GM21717 (cell line): ENCODE measurements at regions not wholly inside any gene's neighbourhood (a gene's known extent, or its start where the extent isn't known, plus 50 kb on each side); places are given as distances from the start of the nearest gene placed in this dataset.
"Not testable (repeated sequence)": the region's sequence is repeated elsewhere in the genome, so short reads cannot be mapped to it uniquely, and the experiment has no call there.

Source experiments
- ATAC-seq: cut with Tn5 transposase; IDR thresholded peaks from one replicate; pipeline ENCODE4 v1.9.1; 2021; ENCODE audit warnings: mild to moderate bottlenecking, moderate library complexity; ENCODE audit not compliant: unreplicated experiment

GRCh38 chr5:117588611-117589010 is 1014.0 kb upstream of the SEMA6A start:
- ATAC-seq = no peak

- no peak for ATAC-seq
Observed at GRCh38 chr5:117587111-117587510, 1012.5 kb upstream of the SEMA6A start.

DNA sequence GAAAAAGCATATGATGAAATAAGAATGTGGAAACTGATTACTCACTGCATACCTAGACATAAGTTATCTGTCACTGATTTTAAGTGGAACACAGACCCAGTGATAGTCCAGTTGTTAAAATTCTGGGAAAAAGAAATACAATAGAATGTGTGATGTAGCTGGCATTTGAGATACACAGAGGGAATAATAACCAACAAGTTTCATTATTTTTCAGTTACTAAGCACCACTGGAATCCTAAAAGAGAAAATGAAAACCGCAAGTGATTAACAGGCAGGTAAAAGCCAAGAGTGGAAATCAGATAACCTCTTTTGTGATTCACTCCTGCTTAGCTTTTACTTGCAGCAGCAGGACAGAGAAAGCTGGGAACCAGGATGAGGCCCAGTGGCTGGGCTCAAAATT is 994.0 kb upstream of the SEMA6A start:
- ATAC-seq = no peak

GRCh38 chr5:117568126-117568525 is 993.5 kb upstream of the SEMA6A start:
- ATAC-seq = no peak

DNA sequence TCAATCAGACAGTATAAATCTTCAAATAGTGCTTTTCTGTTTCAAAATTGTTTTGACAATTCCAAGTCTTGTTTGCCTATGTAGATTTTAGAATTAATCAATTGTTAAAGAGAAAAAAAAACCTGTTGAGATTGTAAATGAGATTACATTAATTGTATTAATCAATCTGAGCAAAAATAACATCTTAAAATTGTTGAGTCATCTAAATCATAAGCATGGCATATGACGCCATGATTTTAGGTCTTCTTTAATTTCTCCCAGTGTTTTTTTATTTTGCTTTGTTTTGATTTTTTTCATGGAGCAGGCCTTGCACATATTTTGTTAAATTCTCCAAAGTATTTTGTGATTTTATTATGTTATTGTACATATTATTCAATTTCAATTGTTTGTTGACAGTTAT is 988.0 kb upstream of the SEMA6A start:
- ATAC-seq = no peak

GRCh38 chr5:117561531-117561930 is 986.9 kb upstream of the SEMA6A start:
- ATAC-seq = no peak

DNA sequence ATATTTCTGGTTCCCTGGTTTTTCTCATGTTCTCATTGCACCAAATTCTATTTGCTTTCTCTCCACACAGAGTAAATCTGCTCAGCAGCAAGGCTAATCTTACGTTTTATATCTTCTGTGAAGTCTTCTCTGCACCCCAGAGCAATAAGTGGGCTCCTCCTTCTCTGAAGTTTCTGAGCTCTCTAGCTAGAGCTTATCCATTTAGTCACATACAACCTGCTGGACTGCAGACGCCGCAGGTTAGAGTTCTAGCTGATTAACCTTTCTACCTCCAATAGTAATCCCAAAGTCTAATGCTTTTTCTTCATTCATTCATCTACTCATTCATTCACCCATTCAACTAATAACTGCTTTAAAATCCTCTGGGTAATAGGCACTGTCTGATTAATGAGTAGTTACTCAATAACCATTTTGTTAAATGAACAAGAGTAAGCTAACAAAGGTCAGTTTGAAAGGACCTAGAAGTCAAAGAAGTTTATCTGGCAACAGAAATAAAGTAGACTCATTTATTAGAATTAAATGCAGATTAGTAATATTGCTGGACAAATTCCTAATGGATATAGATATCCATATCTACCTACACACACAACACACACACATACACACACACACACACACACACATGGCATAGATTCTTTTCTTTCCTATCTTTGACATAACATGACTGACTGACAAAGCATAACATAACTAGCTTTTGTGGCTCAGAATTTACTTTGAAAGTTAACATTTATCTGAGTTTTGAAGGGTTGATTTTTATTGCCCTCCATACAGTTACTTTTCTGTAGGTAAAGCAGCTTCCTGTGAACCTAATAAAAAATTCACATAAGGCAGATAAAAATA is 984.6 kb upstream of the SEMA6A start:
- ATAC-seq = no peak

DNA sequence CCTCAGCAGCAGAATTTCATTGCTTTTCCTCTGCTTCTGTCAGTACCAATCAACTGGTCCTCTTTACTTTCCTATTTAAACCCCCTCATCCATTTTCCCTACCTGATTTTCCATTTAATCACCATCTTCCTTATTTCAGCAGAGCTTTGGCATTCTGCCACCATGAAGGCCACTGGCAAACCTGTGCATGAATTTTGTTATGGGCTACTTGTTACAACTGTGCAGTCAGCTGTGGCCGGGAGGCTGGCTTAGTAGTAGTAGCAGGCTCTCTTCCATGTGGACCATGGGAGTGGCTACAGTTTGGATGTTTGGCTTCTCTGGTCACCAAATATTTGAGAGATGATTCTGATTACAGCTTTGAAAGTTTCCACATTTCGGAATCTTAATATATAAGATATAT is 976.6 kb upstream of the SEMA6A start:
- ATAC-seq = no peak

DNA sequence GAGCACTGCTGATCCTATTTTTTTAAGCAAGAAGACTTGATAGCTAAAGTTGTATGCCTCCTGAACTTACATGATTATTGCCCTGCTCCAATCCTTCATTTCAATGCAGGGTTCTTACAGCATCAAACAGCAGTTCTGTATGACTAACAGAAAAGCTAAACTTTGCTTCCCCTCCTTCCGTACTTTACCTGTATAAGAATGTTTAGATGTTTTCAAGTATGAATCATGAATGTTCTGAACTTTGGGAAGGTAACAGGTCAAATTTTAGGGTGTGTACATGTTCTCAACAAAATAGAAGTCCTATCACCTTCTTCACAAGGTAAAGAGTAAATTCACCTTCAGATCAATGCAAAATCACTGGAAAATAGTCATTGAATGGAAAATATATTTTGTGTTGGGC is 972.6 kb upstream of the SEMA6A start:
- ATAC-seq = no peak

- no peak for ATAC-seq
Observed at GRCh38 chr5:117539692-117540091, 965.1 kb upstream of the SEMA6A start.

DNA sequence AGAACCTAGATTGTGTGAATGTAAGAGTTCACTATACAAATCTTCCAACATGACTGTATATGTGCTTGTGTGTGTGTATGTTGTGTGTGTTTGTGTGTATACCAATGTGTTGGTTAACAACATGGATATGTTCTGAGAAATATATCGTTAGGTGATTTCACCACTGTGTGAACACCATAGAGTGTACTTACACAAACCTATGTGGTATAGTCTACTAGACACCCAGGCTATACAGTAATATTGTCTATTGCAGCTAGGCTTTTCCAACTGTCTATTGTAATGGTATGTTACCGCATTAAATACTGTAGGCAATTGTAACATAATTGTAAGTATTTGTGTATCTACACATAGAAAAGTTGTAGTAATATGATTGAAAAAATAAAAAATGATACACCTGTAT is 959.2 kb upstream of the SEMA6A start:
- ATAC-seq = no peak

- ATAC-seq = not testable (repeated sequence)
Observed at GRCh38 chr5:117533051-117533670, 958.5 kb upstream of the SEMA6A start.

DNA sequence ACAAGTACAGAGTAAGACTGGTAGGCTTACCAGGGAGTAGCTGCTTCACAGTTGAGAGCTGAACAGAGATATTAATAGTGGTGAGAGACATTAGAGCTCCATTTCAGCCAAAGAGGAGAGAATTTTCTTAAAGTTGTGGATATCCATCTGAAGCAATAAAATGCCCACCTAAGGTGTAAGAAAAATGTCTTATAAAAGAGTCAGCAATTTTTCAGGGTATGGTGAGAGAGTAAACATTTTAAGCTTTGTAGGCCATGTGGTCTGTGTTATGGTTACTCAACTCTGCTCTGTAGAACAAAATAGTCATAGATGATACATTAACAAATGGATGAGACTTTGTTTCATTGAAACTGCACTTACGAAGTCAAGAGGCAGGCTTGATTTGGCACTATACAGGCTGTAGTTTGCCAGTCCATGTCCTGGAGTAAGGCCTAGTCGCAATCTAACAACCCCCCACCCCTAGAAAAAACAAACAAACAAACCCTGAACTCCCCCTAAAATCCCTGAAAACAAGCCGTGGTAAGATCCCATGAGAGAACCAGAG is 945.4 kb upstream of the SEMA6A start:
- ATAC-seq = no peak

DNA sequence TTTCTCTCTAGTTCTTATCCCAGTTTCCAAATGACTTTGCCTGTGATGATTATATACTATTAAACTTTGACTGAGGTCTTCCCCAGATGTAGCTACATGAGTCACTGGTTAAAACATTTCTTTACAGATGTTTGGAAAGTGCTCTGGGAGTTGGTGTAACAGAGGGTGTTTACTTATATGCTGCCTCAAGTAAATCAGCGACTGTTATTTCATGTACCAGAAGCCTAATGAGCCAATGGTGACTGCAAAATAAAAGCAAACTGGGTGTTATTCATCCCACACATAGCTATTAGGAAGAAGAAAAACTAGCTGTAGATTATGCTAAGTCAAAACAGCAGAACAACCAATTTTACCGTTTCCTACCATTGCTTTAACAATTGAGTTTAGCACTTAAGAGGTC is 929.7 kb upstream of the SEMA6A start:
- no peak for ATAC-seq

- ATAC-seq = no peak
Observed at GRCh38 chr5:117497601-117498000, 923.0 kb upstream of the SEMA6A start.

DNA sequence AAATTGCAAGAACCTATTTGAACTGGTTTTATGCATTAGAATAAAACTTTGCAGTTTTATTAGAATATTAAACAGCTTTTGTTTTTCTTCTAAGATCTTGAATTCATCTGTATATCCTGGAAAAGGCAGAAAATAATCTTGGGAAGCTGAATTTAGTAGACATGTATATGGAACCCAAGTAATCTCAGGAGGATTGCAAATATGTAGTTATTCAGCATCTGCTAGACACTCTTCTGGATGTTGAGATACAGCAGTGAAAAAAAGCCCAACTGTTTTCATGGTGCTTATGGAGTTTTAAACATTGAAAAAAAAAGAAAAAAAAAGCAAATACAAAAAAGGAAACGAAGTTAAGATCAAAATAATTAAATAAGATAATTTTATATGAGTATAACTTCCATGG is 922.2 kb upstream of the SEMA6A start:
- ATAC-seq = no peak

GRCh38 chr5:117494188-117494587 is 919.6 kb upstream of the SEMA6A start:
- ATAC-seq = no peak

- ATAC-seq = no peak
Observed at GRCh38 chr5:117488976-117489500, 914.4 kb upstream of the SEMA6A start.

- no peak for ATAC-seq
Observed at GRCh38 chr5:117487556-117487955, 912.9 kb upstream of the SEMA6A start.

DNA sequence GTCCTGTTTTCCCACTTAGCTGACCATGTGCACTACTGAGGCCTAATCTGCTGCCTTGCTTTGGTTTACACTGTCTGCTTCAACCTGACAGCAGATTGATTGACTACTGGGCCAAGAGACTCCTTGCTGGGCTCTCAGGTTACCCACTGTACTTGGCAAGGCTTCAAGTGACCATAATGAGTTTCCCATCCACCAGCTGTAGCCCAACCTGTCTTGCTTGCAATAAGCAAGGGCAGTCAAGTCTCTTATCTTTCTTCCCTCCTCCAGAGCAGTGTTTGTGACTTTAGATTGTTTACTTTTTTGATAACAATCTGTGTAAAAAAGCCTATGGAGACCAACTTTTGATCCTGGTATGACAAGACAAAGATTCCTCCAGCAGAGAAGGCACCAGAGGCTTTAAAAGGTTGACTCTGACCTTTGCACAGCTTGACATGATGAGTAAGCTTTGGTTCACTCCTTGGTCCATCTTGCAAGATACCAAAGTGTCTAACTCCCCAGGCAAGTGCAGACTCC is 912.3 kb upstream of the SEMA6A start:
- no peak for ATAC-seq

GRCh38 chr5:117486261-117486660 is 911.6 kb upstream of the SEMA6A start:
- ATAC-seq = no peak

DNA sequence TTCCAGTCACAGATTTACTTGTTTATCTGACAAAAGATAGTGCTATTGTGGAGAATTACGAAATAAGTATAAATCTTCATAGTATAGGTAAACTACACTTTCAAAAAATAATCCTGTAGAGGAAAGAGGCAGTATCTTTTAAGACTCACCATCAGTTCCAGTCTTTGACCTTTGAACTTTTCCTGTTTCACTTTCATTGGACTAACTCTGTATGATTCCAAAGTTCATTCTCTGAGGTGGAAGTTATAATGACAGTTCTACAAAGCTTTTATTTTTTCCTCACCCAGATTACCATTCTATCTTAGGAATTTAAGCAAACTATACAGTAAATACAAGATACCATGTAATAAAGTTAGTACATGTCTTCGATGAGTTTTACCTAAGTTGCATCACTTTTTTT is 901.3 kb upstream of the SEMA6A start:
- no peak for ATAC-seq
